Left colon (tissue), 2 donors: ENCODE measurements at regions not wholly inside any gene's neighbourhood (a gene's known extent, or its start where the extent isn't known, plus 50 kb on each side); places are given as distances from the start of the nearest gene placed in this dataset.

Experiments used
- ATAC-seq: fragments of 200-7000 bp; cut with Tn5 transposase; one replicate; pipeline ENCODE4 v1.9.1; 2020; ENCODE audit warnings: mild to moderate bottlenecking, moderate library complexity
- DNase-seq, 2 donors: peaks; one replicate each; pipeline ENCODE4 v3.0.0-alpha.2; 2020
- intact Hi-C, 2 donors: fragments of 100-400 bp; cut with DNase I in 1 of 2; cut with micrococcal nuclease in 1 of 2; formaldehyde crosslinking; loops; one replicate each; pipeline versions ENCODE4 v1.11.2 to v1.14.0; 2022; cut with DNase I, micrococcal nuclease
- donor health status: DM: no; HTN: no; CAD: no.
- donor health status: DM: yes; HTN: yes; CAD: no.

DNA sequence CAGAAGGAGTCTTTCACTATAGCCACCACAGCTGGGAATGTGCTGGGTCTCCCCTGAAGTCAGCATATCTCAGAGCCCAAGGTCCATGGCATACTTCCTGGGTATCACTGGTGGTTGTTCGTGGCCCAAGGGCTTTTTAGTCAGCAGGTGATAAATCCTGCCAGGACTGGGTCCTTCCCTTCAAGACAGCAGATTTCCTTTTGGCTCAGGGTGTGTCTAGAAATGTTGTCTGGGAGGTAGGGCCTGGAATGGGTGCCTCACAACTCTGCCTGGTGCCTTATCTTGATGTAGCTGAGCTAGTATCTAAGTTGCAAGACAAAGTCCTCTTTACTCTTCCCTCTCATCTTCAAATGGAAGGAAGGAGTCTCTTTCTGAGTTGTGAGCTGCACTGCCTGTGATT lies 102.4 kb upstream of the TMLHE start:
- intact Hi-C loops: no loop called here
- ATAC-seq (peak; percentile 37), DNase-seq (no peak)

DNA sequence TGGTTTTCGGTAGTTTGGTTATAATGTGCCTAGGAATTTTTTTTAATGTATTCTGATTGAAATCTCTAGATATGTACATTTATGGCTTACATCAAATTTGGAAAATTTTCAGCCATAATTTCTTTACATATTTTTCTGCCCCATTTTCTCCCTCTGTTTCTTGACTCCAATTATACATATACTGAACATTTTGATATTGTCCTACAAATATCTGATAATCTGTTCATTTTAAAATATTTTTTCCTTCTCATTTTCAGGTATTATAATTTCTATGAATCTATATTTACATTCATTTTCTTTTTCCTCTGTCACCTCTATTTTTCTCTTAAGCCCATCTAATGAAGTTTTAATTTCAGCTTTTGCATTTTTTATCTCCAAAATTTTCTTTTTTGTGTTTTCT lies 82.7 kb upstream of the TMLHE start:
- intact Hi-C loops: no loop called here
- ATAC-seq (no peak), DNase-seq (no peak)

DNA sequence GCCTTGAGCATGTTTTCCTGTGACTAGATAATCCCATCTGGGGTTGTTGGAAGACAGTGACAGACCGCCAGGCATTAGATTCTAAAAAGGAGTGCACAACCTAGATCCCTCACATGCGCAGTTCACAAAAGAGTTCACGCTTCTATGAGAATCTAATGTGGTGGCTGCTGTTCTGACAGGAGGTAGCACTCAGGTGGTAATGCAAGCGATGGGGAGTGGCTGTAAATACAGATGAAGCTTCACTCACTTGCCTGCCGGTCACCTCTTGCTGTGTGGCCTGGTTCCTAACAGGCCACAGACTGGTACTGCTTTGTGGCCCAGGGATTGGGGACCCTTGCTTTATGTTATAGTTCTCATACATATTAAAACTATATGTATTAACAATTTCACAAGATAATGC lies 81.9 kb upstream of the TMLHE start:
- intact Hi-C loops: no loop called here
- DNase-seq (no peak), ATAC-seq (no peak)

DNA sequence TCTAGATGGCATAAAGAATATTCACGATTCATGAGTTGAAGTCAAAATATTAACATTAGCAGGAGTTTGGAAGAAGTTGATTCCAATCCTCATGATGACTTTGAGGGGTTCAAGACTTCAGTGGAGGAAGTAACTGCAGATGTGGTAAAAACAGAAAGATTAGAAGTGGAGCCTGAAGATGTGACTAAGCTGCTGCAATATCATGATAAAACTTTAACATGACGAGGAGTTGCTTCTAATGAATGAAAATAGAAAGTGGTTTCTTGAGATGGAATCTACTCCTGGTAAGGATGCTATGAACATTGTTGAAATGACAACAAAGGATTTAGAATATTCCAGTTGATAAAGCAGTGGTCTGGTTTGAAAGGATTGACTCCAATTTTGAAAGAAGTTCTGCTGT lies 70.1 kb upstream of the TMLHE start:
- ATAC-seq: no peak
- DNase-seq: no peak
- intact Hi-C loops: no loop called here

DNA sequence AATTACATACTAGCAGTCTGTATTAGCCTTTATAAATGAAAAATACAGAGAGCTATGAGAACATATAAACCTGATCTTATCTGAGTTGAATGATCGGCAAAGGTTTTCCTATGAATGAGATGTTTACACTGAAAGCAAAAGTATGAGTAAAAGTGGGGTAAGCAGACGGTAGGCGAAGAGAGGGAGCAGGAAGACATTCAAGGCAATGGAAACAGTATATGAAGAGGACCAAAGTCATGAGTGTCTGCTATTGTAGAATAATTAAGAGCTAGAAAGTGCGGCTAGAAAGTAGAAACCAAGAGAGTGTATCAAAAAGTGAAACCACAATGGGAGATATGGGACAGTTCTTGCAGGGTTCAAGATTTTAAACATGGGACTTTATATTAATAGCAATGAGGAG lies 67.0 kb upstream of the TMLHE start:
- DNase-seq (no peak), ATAC-seq (no peak)
- intact Hi-C loops: no loop called here

DNA sequence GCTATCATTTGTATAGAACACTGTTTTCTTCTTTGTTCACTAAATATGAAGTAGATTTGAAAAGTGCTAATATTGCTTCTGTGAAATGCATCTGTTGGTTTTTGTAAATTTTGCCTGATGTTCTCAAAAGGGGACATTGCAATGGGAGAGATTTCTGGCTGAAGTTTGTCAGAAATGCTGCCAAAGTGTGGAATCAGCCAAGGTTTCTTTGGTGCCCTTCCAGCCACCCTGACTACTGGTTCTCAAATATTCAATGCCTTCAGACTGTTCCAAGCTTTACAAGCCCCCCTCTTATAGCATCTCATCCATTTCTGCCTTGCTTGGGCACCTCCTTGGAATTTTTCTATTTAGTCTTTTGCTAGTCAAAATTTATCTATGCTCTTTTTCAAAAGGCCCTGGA lies 60.6 kb upstream of the TMLHE start:
- no peak for ATAC-seq
- no peak for DNase-seq
- intact Hi-C loops: no loop called here

DNA sequence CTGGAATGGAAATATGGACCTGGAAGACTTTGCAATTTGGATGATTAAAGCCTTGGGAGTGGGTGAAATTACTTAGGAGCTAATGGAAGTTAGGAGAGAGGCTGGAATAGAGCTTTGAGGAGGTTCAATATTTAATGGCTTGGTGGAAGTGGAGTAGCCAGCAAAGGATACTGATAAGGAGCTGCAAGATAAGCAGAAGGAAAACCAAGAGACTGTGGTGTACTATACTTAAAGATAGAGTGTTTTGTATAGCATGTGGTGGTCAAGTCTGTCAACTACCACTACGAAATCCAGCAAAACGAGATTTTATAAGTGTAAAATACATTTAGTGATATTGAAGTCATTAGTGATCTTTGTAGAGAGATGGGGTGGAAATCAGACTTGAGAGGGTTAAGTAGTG lies 54.0 kb upstream of the TMLHE start:
- no peak for ATAC-seq
- intact Hi-C loops: no loop called here
- no peak for DNase-seq
